Activated B cell treated with CpG ODN at 0.5 μM for 24 hours (primary cell): ENCODE measurements at regions not wholly inside any gene's neighbourhood (a gene's known extent, or its start where the extent isn't known, plus 50 kb on each side); places are given as distances from the start of the nearest gene placed in this dataset.

ENCODE experiments used
- ATAC-seq: fragments of 200-7000 bp; cut with Tn5 transposase; one replicate; pipeline ENCODE4 v1.10.0; 2021; ENCODE audit warnings: low read depth, mild to moderate bottlenecking, moderate library complexity
- CTCF ChIA-PET: fragments of 350-600 bp; sonication (Branson Sonifier 250); formaldehyde crosslinking; loops from one replicate; lab custom pipeline; 2021; ENCODE audit warnings: antibody characterized with exemption; lab: Charles Lee
- POLR2A ChIA-PET: fragments of 350-600 bp; sonication (Branson Sonifier 250); formaldehyde crosslinking; loops from one replicate; lab custom pipeline; 2021; ENCODE audit warnings: antibody characterized with exemption; lab: Charles Lee
- DNase-seq: peaks from one replicate; pipeline ENCODE4 v3.0.0; 2022
- H3K27ac Mint-ChIP-seq: one replicate; pipeline ENCODE4 v1.8.0; 2020; ENCODE audit warnings: mixed read lengths
- H3K27me3 Mint-ChIP-seq: one replicate; pipeline ENCODE4 v1.8.0; 2021; ENCODE audit warnings: mixed read lengths
- H3K36me3 Mint-ChIP-seq: one replicate; pipeline ENCODE4 v1.8.0; 2021; ENCODE audit warnings: low read depth, mixed read lengths
- H3K4me1 Mint-ChIP-seq: one replicate; pipeline ENCODE4 v1.8.0; 2021; ENCODE audit warnings: mixed read lengths
- H3K4me3 Mint-ChIP-seq: one replicate; pipeline ENCODE4 v1.8.0; 2020; ENCODE audit warnings: mild to moderate bottlenecking, mixed read lengths
- H3K9me3 Mint-ChIP-seq: one replicate; pipeline ENCODE4 v1.8.0; 2020; ENCODE audit warnings: mixed read lengths
- CTCF ChIP-seq: fragments of 200-600 bp; IDR thresholded peaks from one replicate; pipeline ENCODE4 v1.8.0; 2022; ENCODE audit warnings: antibody characterized with exemption, mild to moderate bottlenecking
- intact Hi-C: fragments of 100-400 bp; cut with micrococcal nuclease; formaldehyde crosslinking; loops from one replicate; pipeline ENCODE4 v1.15.1; 2024

- H3K36me3 Mint-ChIP-seq: no peaks in the 10 kb centered on the region
- no peak for DNase-seq
- ChIA-PET CTCF (no interaction called here), POLR2A (no interaction called here)
- ATAC-seq: no peak
- no peak overlapping the region for H3K4me3 Mint-ChIP-seq
- H3K4me1 Mint-ChIP-seq: no peaks in the 10 kb centered on the region
- no peak overlapping the region for H3K27ac Mint-ChIP-seq
- no peak for TF ChIP-seq CTCF
- H3K27me3 Mint-ChIP-seq: no peaks in the 10 kb centered on the region
- no peaks in the 10 kb centered on the region for H3K9me3 Mint-ChIP-seq
- intact Hi-C loops: no loop called here
Measured at GRCh38 chr18:37660658-37661057, 95.1 kb upstream of the CELF4 start.

- Mint-ChIP-seq H3K36me3 (no peaks in the 10 kb centered on the region), H3K4me1 (no peaks in the 10 kb centered on the region), H3K27me3 (no peaks in the 10 kb centered on the region), H3K27ac (no peak overlapping the region), H3K4me3 (no peak overlapping the region), H3K9me3 (no peaks in the 10 kb centered on the region)
- DNase-seq (no peak), ATAC-seq (no peak)
- POLR2A ChIA-PET: no interaction called here
- intact Hi-C loops: no loop called here
- CTCF ChIA-PET: no interaction called here
- TF ChIP-seq CTCF: no peak
Measured at GRCh38 chr18:37659906-37660305, 94.3 kb upstream of the CELF4 start.

- no peaks in the 10 kb centered on the region for H3K4me1 Mint-ChIP-seq
- TF ChIP-seq CTCF: no peak
- ChIA-PET CTCF (no interaction called here), POLR2A (no interaction called here)
- H3K4me3 Mint-ChIP-seq: no peak overlapping the region
- no peaks in the 10 kb centered on the region for H3K27me3 Mint-ChIP-seq
- DNase-seq (no peak), ATAC-seq (no peak)
- intact Hi-C loops: no loop called here
- H3K36me3 Mint-ChIP-seq: no peaks in the 10 kb centered on the region
- no peaks in the 10 kb centered on the region for H3K9me3 Mint-ChIP-seq
- no peak overlapping the region for H3K27ac Mint-ChIP-seq
Measured at GRCh38 chr18:37658894-37659293, 93.3 kb upstream of the CELF4 start.

GRCh38 chr18:37657493-37657892 is 91.9 kb upstream of the CELF4 start:
- Mint-ChIP-seq H3K9me3 (no peaks in the 10 kb centered on the region), H3K36me3 (no peaks in the 10 kb centered on the region), H3K4me3 (no peak overlapping the region), H3K27ac (no peak overlapping the region), H3K27me3 (no peaks in the 10 kb centered on the region), H3K4me1 (no peaks in the 10 kb centered on the region)
- intact Hi-C loops: no loop called here
- TF ChIP-seq CTCF: no peak
- ChIA-PET CTCF (no interaction called here), POLR2A (no interaction called here)
- no peak for ATAC-seq
- no peak for DNase-seq

GRCh38 chr18:37654731-37655369 is 89.3 kb upstream of the CELF4 start:
- intact Hi-C loops: no loop called here
- no peak for TF ChIP-seq CTCF
- no peaks in the 10 kb centered on the region for H3K27me3 Mint-ChIP-seq

More at GRCh38 chr18:37654731-37655369, 89.3 kb upstream of the CELF4 start:
- POLR2A ChIA-PET: no interaction called here
- DNase-seq (no peak), ATAC-seq (no peak)
- H3K4me1 Mint-ChIP-seq: no peaks in the 10 kb centered on the region
- H3K4me3 Mint-ChIP-seq: no peak overlapping the region
- no peaks in the 10 kb centered on the region for H3K36me3 Mint-ChIP-seq
- H3K9me3 Mint-ChIP-seq: no peaks in the 10 kb centered on the region
- CTCF ChIA-PET: no interaction called here
- no peak overlapping the region for H3K27ac Mint-ChIP-seq
